Endothelial cell (in vitro differentiated cells): ENCODE measurements at regions not wholly inside any gene's neighbourhood (a gene's known extent, or its start where the extent isn't known, plus 50 kb on each side); places are given as distances from the start of the nearest gene placed in this dataset.

ENCODE experiments used
- DNase-seq: peaks from one replicate; pipeline ENCODE4 v3.0.0; 2021; ENCODE audit warnings: low spot score
- H3K27ac Mint-ChIP-seq: one replicate; pipeline ENCODE4 v1.8.0; 2021; ENCODE audit warnings: mixed read lengths, inconsistent platforms; ENCODE audit not compliant: unreplicated experiment
- H3K27me3 Mint-ChIP-seq: one replicate; pipeline ENCODE4 v1.8.0; 2021; ENCODE audit warnings: mild to moderate bottlenecking, moderate library complexity, mixed read lengths, inconsistent platforms; ENCODE audit not compliant: unreplicated experiment
- H3K36me3 Mint-ChIP-seq: one replicate; pipeline ENCODE4 v1.8.0; 2021; ENCODE audit warnings: mild to moderate bottlenecking, low read depth, mixed read lengths, inconsistent platforms; ENCODE audit not compliant: unreplicated experiment
- H3K4me1 Mint-ChIP-seq: one replicate; pipeline ENCODE4 v1.8.0; 2021; ENCODE audit warnings: mild to moderate bottlenecking, mixed read lengths, inconsistent platforms; ENCODE audit not compliant: unreplicated experiment
- H3K4me3 Mint-ChIP-seq: one replicate; pipeline ENCODE4 v1.8.0; 2021; ENCODE audit warnings: mild to moderate bottlenecking, mixed read lengths, inconsistent platforms; ENCODE audit not compliant: unreplicated experiment
- H3K9me3 Mint-ChIP-seq: one replicate; pipeline ENCODE4 v1.8.0; 2021; ENCODE audit warnings: mixed read lengths, inconsistent platforms; ENCODE audit not compliant: unreplicated experiment
- TF ChIP-seq, protein P1 (sequence below): fragments of 200-600 bp; sonication (generic); IDR thresholded peaks from one replicate; pipeline ENCODE4 v1.5.0; 2021; ENCODE audit warnings: antibody characterized with exemption; ENCODE audit not compliant: unreplicated experiment

GRCh38 chr12:78793491-78793890 lies 71.1 kb upstream of the SYT1 start:
- no peaks in the 10 kb centered on the region for H3K36me3 Mint-ChIP-seq
- TF ChIP-seq, protein P1, sequence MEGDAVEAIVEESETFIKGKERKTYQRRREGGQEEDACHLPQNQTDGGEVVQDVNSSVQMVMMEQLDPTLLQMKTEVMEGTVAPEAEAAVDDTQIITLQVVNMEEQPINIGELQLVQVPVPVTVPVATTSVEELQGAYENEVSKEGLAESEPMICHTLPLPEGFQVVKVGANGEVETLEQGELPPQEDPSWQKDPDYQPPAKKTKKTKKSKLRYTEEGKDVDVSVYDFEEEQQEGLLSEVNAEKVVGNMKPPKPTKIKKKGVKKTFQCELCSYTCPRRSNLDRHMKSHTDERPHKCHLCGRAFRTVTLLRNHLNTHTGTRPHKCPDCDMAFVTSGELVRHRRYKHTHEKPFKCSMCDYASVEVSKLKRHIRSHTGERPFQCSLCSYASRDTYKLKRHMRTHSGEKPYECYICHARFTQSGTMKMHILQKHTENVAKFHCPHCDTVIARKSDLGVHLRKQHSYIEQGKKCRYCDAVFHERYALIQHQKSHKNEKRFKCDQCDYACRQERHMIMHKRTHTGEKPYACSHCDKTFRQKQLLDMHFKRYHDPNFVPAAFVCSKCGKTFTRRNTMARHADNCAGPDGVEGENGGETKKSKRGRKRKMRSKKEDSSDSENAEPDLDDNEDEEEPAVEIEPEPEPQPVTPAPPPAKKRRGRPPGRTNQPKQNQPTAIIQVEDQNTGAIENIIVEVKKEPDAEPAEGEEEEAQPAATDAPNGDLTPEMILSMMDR: no peak
- H3K4me1 Mint-ChIP-seq: no peaks in the 10 kb centered on the region
- H3K4me3 Mint-ChIP-seq: no peak overlapping the region
- no peak overlapping the region for H3K27ac Mint-ChIP-seq
- no peaks in the 10 kb centered on the region for H3K9me3 Mint-ChIP-seq
- DNase-seq: no peak
- H3K27me3 Mint-ChIP-seq: peaks cover 2% of the 10 kb centered on the region

DNA sequence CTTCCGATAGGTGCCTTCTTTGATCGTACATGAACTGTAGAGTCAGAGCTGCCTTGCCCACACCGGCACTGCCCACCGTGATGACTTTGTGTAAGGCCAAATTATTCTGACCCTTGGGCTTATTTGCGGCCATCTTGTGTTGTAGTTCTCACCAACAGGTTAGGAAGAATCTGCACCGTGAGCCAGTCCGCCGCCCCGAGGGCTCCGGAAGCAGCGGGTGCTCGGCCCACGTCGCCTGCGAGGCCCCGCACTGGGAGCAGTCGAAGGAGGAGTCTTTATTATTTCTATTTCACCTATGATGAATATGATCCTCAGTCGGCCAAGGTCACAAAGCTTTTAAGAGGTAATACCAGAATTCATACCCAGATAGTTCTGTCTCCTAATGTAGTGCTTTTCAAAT lies 70.6 kb upstream of the SYT1 start:
- DNase-seq: no peak
- TF ChIP-seq, protein P1: no peak
- Mint-ChIP-seq H3K27ac (no peak overlapping the region), H3K4me3 (no peak overlapping the region), H3K27me3 (peaks cover 2% of the 10 kb centered on the region), H3K36me3 (no peaks in the 10 kb centered on the region), H3K4me1 (no peaks in the 10 kb centered on the region), H3K9me3 (no peaks in the 10 kb centered on the region)

DNA sequence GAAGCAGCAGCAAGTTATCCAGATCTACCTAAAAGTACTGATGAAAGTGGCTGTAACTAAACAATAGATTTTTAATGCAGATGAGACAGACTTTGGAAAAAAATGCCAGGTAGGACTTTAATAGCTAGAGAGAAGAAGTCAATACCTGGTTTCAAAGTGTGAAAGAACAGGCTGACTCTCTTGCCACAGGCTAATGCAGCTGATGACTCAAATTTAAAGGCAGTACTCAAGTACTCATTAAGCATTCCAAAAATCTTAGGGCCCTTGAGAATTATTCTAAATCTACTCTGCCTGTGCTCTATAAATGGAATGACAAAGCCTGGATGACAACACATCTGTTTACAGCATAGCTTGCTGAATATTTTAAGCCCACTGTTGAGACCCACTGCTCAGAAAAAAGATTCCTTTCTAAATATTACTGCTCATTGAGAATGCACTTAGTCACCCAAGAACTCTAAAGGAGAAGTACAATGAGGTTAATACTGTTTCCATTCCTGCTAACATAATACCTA lies 68.6 kb upstream of the SYT1 start:
- Mint-ChIP-seq H3K4me3 (no peak overlapping the region), H3K27me3 (peaks cover 2% of the 10 kb centered on the region), H3K4me1 (no peaks in the 10 kb centered on the region), H3K9me3 (no peaks in the 10 kb centered on the region), H3K27ac (no peak overlapping the region), H3K36me3 (no peaks in the 10 kb centered on the region)
- DNase-seq: no peak
- TF ChIP-seq, protein P1: no peak

GRCh38 chr12:78797196-78797931 lies 67.2 kb upstream of the SYT1 start:
- peaks cover 2% of the 10 kb centered on the region for H3K27me3 Mint-ChIP-seq
- no peak overlapping the region for H3K4me3 Mint-ChIP-seq
- DNase-seq: no peak
- TF ChIP-seq, protein P1: no peak
- H3K9me3 Mint-ChIP-seq: no peaks in the 10 kb centered on the region
- H3K4me1 Mint-ChIP-seq: no peaks in the 10 kb centered on the region
- no peaks in the 10 kb centered on the region for H3K36me3 Mint-ChIP-seq
- no peak overlapping the region for H3K27ac Mint-ChIP-seq

DNA sequence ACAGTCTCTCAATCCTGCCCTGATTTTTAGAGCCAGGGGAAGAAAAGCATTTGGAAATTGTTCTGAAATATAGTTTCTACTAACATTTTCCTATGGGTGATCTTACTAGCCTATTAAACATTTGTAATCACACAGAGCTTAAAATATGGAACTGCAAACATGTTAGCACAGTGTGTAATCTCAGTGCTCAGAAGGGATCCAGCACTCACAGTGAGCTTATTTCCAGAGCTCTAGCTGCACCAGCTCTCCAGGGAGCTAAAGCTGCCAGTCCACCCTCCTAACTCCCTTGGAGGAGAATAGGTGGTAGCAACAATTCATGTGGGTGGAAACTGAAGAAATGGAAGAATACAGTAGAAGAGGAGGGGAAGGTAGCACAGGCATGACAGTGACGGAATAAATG lies 64.9 kb upstream of the SYT1 start:
- no peaks in the 10 kb centered on the region for H3K4me1 Mint-ChIP-seq
- H3K27me3 Mint-ChIP-seq: peaks cover 2% of the 10 kb centered on the region
- H3K9me3 Mint-ChIP-seq: no peaks in the 10 kb centered on the region
- no peak overlapping the region for H3K27ac Mint-ChIP-seq
- TF ChIP-seq, protein P1: no peak
- H3K4me3 Mint-ChIP-seq: no peak overlapping the region
- DNase-seq: no peak
- no peaks in the 10 kb centered on the region for H3K36me3 Mint-ChIP-seq
